ENCODE measurements at regions not wholly inside any gene's neighbourhood (a gene's known extent, or its start where the extent isn't known, plus 50 kb on each side); places are given as distances from the start of the nearest gene placed in this dataset.

DNA sequence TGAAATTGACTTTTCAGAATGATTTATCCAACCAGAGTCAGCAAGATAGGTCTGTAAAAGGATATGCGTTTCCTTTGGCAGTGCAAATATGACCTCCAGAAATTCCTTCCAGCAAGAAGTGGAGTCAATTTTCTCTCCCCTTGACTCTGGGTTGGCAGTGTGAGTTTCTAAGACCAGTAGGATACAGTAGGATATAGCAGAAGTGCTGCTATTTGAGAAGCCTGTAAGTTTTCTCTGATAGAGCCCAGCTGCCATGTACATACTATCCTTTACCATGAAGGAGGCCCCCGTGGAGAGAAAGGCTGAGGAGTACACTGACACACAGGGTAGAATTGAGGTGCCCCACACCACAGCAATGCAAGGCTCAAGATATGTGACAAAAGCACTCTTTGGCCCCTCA lies 409.1 kb upstream of the PDZRN3 start:
- Histone ChIP-seq H3K36me3 (no peaks in the 10 kb centered on the region), H3K4me3 (no peak overlapping the region), H3K27ac (no peak overlapping the region), H3K9me3 (no peaks in the 10 kb centered on the region), H3K4me1 (no peaks in the 10 kb centered on the region), H3K27me3 (no peaks in the 10 kb centered on the region)
- ATAC-seq (ENCODE audit: low FRiP score in 2 of 2) (no peak), DNase-seq (no peak)
- WGBS, 2 donors: 71 to 72% methylated on average over 2 of the region's 2 CpGs
- TF ChIP-seq POLR2AphosphoS5 (IDR thresholded peaks at IDR 0.05) (no peak), CTCF (IDR thresholded peaks at IDR 0.05) (no peak), POLR2A (IDR thresholded peaks at IDR 0.05) (no peak), EP300 (IDR thresholded peaks at IDR 0.05) (no peak)

DNA sequence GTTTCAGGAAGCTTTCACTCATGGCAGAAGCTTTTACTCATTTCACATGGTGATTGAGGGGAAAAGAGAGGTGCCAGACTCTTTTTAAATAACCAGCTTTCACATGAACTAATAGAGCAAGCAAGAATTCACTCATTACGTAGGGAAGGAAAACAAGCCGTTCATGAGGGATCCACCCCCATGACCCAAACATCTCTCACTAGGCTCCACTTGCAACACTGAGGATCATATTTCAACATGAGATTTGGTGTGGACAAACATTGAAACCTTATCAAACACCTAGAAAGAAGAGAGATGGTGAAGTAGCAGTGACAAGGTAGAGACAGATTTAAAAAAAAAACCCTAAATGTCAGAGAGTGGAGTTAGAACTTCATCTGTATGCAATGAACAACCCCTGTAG lies 408.6 kb upstream of the PDZRN3 start:
- Histone ChIP-seq H3K9me3 (no peaks in the 10 kb centered on the region), H3K27me3 (no peaks in the 10 kb centered on the region), H3K4me3 (no peak overlapping the region), H3K36me3 (no peaks in the 10 kb centered on the region), H3K4me1 (no peaks in the 10 kb centered on the region), H3K27ac (no peak overlapping the region)
- no peak for TF ChIP-seq POLR2A (IDR thresholded peaks at IDR 0.05)
- no peak for TF ChIP-seq POLR2AphosphoS5 (IDR thresholded peaks at IDR 0.05)
- no peak for TF ChIP-seq CTCF (IDR thresholded peaks at IDR 0.05)
- TF ChIP-seq EP300 (IDR thresholded peaks at IDR 0.05): no peak
- DNase-seq (no peak), ATAC-seq (ENCODE audit: low FRiP score in 2 of 2) (no peak)
- 55 to 66% methylated on average over 2 of the region's 2 CpGs for WGBS, 2 donors

DNA sequence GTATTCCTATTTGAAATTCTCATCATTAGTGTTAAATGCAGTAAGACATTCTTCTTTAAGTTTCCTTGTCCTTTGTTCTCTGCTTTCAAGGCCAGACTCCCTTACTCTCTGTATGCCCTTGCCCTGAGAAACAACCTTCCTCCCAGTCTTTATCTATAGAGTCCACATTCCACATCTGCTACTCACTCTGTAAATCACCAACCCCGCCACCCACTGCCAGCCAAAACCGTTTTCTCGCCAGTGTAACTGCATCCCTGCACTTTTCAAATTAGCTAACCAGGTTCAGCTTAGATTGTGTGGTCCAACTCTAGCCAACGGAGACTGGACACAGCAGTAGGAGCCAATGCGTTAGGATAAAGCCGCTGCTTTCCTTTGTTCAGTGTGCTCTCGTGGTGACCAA lies 402.4 kb upstream of the PDZRN3 start:
- 76 to 86% methylated on average over 7 of the region's 7 CpGs for WGBS, 2 donors

GRCh38 chr3:74023395-74023794 lies 398.7 kb upstream of the PDZRN3 start:
- no peak for TF ChIP-seq POLR2A (IDR thresholded peaks at IDR 0.05)
- TF ChIP-seq POLR2AphosphoS5 (IDR thresholded peaks at IDR 0.05): no peak
- no peak for TF ChIP-seq CTCF (IDR thresholded peaks at IDR 0.05)
- no peak for TF ChIP-seq EP300 (IDR thresholded peaks at IDR 0.05)
- Histone ChIP-seq H3K4me1 (no peaks in the 10 kb centered on the region), H3K27me3 (no peaks in the 10 kb centered on the region), H3K4me3 (no peak overlapping the region), H3K36me3 (no peaks in the 10 kb centered on the region), H3K9me3 (no peaks in the 10 kb centered on the region), H3K27ac (no peak overlapping the region)
- no peak for ATAC-seq (ENCODE audit: low FRiP score in 2 of 2)
- 85 to 86% methylated on average over 2 of the region's 2 CpGs for WGBS, 2 donors
- DNase-seq: no peak

More for the DNA sequence above, 402.4 kb upstream of the PDZRN3 start:
- ATAC-seq (ENCODE audit: low FRiP score in 2 of 2) (no peak), DNase-seq (no peak)
- Histone ChIP-seq H3K4me3 (no peak overlapping the region), H3K4me1 (no peaks in the 10 kb centered on the region), H3K36me3 (no peaks in the 10 kb centered on the region), H3K27ac (no peak overlapping the region), H3K9me3 (no peaks in the 10 kb centered on the region), H3K27me3 (no peaks in the 10 kb centered on the region)
- no peak for TF ChIP-seq POLR2AphosphoS5 (IDR thresholded peaks at IDR 0.05)
- no peak for TF ChIP-seq EP300 (IDR thresholded peaks at IDR 0.05)
- TF ChIP-seq POLR2A (IDR thresholded peaks at IDR 0.05): no peak
- TF ChIP-seq CTCF (IDR thresholded peaks at IDR 0.05): no peak

GRCh38 chr3:74021449-74021848 lies 396.7 kb upstream of the PDZRN3 start:
- Histone ChIP-seq H3K9me3 (no peaks in the 10 kb centered on the region), H3K36me3 (no peaks in the 10 kb centered on the region), H3K27me3 (no peaks in the 10 kb centered on the region), H3K4me3 (no peak overlapping the region), H3K27ac (no peak overlapping the region), H3K4me1 (no peaks in the 10 kb centered on the region)
- 73 to 86% methylated on average over 2 of the region's 2 CpGs for WGBS, 2 donors
- TF ChIP-seq POLR2A (IDR thresholded peaks at IDR 0.05) (no peak), POLR2AphosphoS5 (IDR thresholded peaks at IDR 0.05) (no peak), EP300 (IDR thresholded peaks at IDR 0.05) (no peak), CTCF (IDR thresholded peaks at IDR 0.05) (no peak)
- DNase-seq: no peak
- no peak for ATAC-seq (ENCODE audit: low FRiP score in 2 of 2)

Data from upper lobe of left lung (tissue), 6 donors.